GM20000 (cell line): ENCODE measurements at regions not wholly inside any gene's neighbourhood (a gene's known extent, or its start where the extent isn't known, plus 50 kb on each side); places are given as distances from the start of the nearest gene placed in this dataset.
"Not testable (repeated sequence)": the region's sequence is repeated elsewhere in the genome, so short reads cannot be mapped to it uniquely, and the experiment has no call there.

ENCODE experiments used
- DNase-seq: peaks from one replicate; pipeline ENCODE4 v3.0.0; 2012; ENCODE audit warnings: low spot score
- TF ChIP-seq, protein P1 (sequence below): IDR thresholded peaks from 2 replicates; pipeline ENCODE4 v1.5.1; 2012; ENCODE audit warnings: mild to moderate bottlenecking, control low read depth; ENCODE audit errors: extremely low read depth, missing control alignments

DNA sequence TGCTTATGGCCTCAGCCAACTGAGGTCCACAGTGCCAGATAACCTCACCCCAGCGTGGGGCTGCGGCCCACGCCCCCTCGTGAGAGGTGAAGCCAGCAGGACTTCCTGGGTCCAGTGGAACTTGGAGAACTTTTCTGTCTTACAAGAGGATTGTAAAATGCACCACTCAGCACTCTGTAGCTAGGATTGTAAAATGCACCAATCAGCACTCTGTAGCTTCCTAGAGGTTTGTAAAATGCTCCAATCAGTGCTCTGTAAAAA lies 109.1 kb downstream of the AKAP11 start:
- DNase-seq = no peak

DNA sequence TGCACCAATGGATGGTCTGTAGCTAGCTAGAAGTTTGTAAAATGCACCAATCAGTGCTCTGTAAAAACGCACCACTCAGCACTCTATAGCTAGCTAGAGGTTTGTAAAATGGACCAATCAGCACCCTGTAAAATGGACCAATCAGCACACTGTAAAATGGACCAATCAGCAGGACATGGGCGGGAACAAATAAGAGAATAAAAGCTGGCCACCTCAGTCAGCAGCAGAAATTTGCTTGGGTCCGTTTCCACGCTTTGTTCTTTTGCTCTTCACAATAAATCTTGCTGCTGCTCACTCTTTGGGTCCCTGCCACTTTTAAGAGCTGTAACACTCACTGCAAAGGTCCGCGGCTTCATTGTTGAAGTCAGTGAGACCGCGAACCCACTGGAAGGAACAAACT lies 109.5 kb downstream of the AKAP11 start:
- DNase-seq = not testable (repeated sequence)

More for the DNA sequence above, 109.1 kb downstream of the AKAP11 start:
- TF ChIP-seq, protein P1, sequence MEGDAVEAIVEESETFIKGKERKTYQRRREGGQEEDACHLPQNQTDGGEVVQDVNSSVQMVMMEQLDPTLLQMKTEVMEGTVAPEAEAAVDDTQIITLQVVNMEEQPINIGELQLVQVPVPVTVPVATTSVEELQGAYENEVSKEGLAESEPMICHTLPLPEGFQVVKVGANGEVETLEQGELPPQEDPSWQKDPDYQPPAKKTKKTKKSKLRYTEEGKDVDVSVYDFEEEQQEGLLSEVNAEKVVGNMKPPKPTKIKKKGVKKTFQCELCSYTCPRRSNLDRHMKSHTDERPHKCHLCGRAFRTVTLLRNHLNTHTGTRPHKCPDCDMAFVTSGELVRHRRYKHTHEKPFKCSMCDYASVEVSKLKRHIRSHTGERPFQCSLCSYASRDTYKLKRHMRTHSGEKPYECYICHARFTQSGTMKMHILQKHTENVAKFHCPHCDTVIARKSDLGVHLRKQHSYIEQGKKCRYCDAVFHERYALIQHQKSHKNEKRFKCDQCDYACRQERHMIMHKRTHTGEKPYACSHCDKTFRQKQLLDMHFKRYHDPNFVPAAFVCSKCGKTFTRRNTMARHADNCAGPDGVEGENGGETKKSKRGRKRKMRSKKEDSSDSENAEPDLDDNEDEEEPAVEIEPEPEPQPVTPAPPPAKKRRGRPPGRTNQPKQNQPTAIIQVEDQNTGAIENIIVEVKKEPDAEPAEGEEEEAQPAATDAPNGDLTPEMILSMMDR = no peak

DNA sequence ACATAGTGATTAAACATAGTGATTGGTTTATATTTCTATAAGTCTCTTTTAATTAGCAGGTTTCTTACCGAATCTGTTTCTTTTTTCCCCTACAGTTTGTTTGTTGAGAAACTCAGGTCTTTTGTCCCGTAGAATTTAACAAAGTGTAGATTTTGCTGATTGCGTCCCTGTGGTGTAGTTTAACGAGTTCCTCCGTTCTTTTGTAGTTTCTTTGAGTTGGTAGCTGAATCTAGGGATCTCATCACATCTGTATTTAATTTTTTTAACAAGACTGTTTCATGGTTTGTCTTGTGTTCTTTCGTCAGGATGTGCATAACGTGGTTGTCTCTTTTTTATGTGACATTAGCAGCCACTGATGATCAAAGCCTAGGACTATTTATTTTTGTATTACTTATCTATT lies 111.1 kb downstream of the AKAP11 start:
- TF ChIP-seq, protein P1 = no peak
- no peak for DNase-seq

DNA sequence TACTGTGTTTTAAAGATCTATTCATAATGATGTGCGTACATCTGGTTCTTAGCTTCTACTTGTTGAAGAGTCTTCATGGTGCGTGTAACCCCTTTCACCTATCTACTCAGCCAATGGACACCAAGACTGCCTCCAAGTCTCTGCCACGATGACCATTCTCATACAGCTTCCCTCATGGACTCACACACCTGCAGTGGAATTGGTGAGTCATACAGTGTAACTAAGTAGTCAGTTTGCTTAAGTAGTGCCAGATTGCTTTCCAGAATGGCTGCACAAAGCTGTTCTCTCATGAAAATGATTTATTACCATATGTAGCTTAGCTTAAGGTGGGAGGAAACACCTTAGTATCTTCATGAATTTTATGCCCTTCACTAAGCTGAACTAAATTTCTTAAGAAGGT lies 112.3 kb downstream of the AKAP11 start:
- DNase-seq = no peak
- TF ChIP-seq, protein P1 = no peak

DNA sequence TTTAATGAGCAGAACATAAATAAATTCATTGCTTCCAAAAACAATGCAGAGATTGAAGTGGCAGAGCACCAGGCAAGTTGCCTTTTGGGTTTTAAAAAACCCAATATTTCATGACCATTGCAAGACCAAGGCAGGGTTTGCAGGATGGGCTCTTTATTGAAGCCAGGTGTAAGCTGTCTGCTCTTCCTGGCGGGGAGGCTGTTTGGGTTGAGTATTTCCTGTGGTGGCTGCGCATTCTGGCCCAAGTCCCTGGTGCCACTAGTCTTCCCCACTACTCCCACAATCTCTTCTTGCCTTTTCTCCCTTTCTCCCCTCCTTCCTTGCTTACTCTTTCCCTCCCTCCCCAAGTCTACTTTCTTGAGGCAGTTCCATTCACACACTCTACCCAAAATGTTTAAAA lies 116.4 kb downstream of the AKAP11 start:
- TF ChIP-seq, protein P1 = no peak
- DNase-seq = no peak

DNA sequence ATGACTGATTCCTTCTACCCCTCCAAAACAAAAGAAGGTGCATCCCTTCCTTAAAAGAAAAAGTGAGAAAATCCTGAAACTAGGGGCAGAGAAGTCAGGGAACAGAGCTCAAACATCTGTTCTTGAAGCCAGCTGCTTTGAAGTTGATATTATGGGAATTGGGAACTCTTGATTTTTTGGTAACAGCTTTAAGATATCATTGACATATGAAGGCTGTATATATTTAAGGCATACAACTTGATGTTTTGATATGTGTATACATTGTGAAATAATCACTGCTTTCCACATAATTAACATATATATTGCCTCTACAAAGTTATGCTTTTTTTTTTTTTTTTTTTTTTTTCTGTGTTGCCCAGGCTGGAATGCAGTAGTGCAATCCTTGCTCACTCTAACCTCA lies 117.1 kb downstream of the AKAP11 start:
- TF ChIP-seq, protein P1 = no peak
- no peak for DNase-seq

DNA sequence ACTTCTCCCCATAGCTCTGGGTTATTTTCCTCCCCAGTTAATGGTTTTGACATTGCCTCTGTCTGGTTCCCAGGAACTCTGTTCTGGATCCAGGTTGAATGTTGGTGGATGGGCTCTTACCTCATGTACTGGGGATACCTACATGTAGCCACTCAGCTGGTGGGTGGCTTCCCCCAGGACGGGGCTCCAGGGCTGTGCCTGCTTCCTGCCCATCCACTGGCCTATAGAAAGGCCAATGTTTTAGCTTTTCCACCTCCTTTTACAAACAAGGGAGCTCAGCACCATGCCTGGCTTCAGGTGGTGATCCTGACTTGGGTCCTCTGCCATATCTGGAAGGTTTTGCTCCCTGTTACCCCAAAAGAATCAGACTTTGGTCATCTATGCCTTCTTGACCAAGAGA lies 120.2 kb downstream of the AKAP11 start:
- no peak for DNase-seq
- TF ChIP-seq, protein P1 = no peak

DNA sequence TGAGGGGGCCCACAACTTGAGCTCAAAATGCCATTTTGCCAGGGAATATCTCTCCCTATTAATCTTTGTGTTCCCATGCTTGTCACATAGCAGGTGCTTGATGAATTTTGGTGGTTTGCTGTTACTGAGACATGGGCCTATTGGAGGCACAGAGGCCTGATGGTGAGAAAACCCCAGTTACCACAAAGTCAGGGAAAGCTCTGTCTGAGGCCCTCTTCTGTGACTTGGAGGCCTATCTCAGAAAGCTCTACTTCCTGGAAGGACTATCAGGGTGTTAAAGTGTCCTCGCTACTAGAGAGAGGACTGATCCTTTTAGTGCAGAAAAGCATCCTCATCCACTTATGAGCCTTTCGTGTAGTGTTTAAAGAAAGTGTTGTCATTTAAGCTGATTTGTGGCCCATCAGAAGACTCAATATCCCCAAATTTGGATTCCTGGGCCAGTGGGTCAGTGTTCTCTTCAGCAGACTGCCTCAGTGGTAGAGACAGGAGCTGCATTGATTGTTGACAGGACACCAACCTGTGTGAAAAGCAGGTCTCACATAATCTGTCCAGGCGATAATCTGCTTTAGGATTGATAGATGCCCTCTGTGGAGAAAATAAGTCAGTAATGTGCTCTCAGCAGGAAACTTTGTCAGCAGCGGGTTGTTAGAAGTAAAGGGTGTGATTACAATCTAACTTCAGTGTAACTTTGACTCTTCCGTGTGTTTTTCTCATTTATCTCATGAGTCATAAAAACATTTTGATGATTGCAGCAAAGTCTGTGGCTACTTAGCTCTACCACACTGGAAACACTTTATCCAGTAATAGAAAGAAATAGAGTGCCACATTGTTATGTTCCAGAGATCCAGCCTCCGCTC lies 121.0 kb downstream of the AKAP11 start:
- TF ChIP-seq, protein P1 = no peak

More for the DNA sequence above, 121.0 kb downstream of the AKAP11 start:
- DNase-seq = no peak
